ENCODE measurements at regions not wholly inside any gene's neighbourhood (a gene's known extent, or its start where the extent isn't known, plus 50 kb on each side); places are given as distances from the start of the nearest gene placed in this dataset.

GRCh38 chr15:23877502-23878412, 190.7 kb upstream of the NDN start:
- Mint-ChIP-seq H3K4me3 (peak overlapping the region in 2 of 3 experiments; percentile 35 to 48), H3K4me1 (no peaks in the 10 kb centered on the region), H3K27ac (no peak overlapping the region), H3K9me3 (peaks cover 4% of the 10 kb centered on the region), H3K27me3 (ENCODE audit: low read depth) (peaks cover 16% of the 10 kb centered on the region), H3K36me3 (ENCODE audit: low read depth) (no peaks in the 10 kb centered on the region)
- TF ChIP-seq CTCF (IDR thresholded peaks at IDR 0.05; ENCODE audit: unreplicated experiment in 3 of 3) = peak; percentile 62 to 66 (median 64)

GRCh38 chr15:23881291-23881690, 194.2 kb upstream of the NDN start:
- Mint-ChIP-seq H3K4me1 (no peaks in the 10 kb centered on the region), H3K27me3 (ENCODE audit: low read depth) (peaks cover 16% of the 10 kb centered on the region), H3K36me3 (ENCODE audit: low read depth) (no peaks in the 10 kb centered on the region), H3K9me3 (peaks cover 5% of the 10 kb centered on the region), H3K27ac (no peak overlapping the region), H3K4me3 (no peak overlapping the region)
- TF ChIP-seq CTCF (IDR thresholded peaks at IDR 0.05; ENCODE audit: unreplicated experiment in 3 of 3) = no peak

GRCh38 chr15:23890218-23890617, 203.1 kb upstream of the NDN start:
- no peaks in the 10 kb centered on the region for H3K36me3 Mint-ChIP-seq (ENCODE audit: low read depth)
- TF ChIP-seq CTCF (IDR thresholded peaks at IDR 0.05; ENCODE audit: unreplicated experiment in 3 of 3) = no peak
- H3K27me3 Mint-ChIP-seq (ENCODE audit: low read depth) = no peaks in the 10 kb centered on the region
- peaks cover 24% of the 10 kb centered on the region for H3K9me3 Mint-ChIP-seq
- no peak overlapping the region for H3K27ac Mint-ChIP-seq
- no peak overlapping the region for H3K4me3 Mint-ChIP-seq
- H3K4me1 Mint-ChIP-seq = no peaks in the 10 kb centered on the region

GRCh38 chr15:23897091-23897490, 210.0 kb upstream of the NDN start:
- H3K27me3 Mint-ChIP-seq (ENCODE audit: low read depth) = no peaks in the 10 kb centered on the region
- no peak overlapping the region for H3K4me3 Mint-ChIP-seq
- no peaks in the 10 kb centered on the region for H3K4me1 Mint-ChIP-seq
- H3K36me3 Mint-ChIP-seq (ENCODE audit: low read depth) = no peaks in the 10 kb centered on the region
- no peak overlapping the region for H3K27ac Mint-ChIP-seq
- no peak for TF ChIP-seq CTCF (IDR thresholded peaks at IDR 0.05; ENCODE audit: unreplicated experiment in 3 of 3)
- H3K9me3 Mint-ChIP-seq = peaks cover 26% of the 10 kb centered on the region

- no peak for TF ChIP-seq CTCF (IDR thresholded peaks at IDR 0.05; ENCODE audit: unreplicated experiment in 3 of 3)
- Mint-ChIP-seq H3K27me3 (ENCODE audit: low read depth) (no peaks in the 10 kb centered on the region), H3K36me3 (ENCODE audit: low read depth) (no peaks in the 10 kb centered on the region), H3K27ac (no peak overlapping the region), H3K4me1 (no peaks in the 10 kb centered on the region), H3K9me3 (peaks cover 28% of the 10 kb centered on the region), H3K4me3 (no peak overlapping the region)
Measured at GRCh38 chr15:23897531-23897930, 210.4 kb upstream of the NDN start.

GRCh38 chr15:23910030-23910429, 222.9 kb upstream of the NDN start:
- no peak overlapping the region for H3K27ac Mint-ChIP-seq
- H3K36me3 Mint-ChIP-seq (ENCODE audit: low read depth) = no peaks in the 10 kb centered on the region
- no peaks in the 10 kb centered on the region for H3K4me1 Mint-ChIP-seq
- H3K27me3 Mint-ChIP-seq (ENCODE audit: low read depth) = no peaks in the 10 kb centered on the region
- H3K4me3 Mint-ChIP-seq = no peak overlapping the region
- peaks cover 4% of the 10 kb centered on the region for H3K9me3 Mint-ChIP-seq
- no peak for TF ChIP-seq CTCF (IDR thresholded peaks at IDR 0.05; ENCODE audit: unreplicated experiment in 3 of 3)
